ENCODE measurements at regions not wholly inside any gene's neighbourhood (a gene's known extent, or its start where the extent isn't known, plus 50 kb on each side); places are given as distances from the start of the nearest gene placed in this dataset.
A peak's percentile ranks its signal among the peaks of the same experiment; 100 is the strongest.
"Not testable (repeated sequence)": the region's sequence is repeated elsewhere in the genome, so short reads cannot be mapped to it uniquely, and the experiment has no call there.

DNA sequence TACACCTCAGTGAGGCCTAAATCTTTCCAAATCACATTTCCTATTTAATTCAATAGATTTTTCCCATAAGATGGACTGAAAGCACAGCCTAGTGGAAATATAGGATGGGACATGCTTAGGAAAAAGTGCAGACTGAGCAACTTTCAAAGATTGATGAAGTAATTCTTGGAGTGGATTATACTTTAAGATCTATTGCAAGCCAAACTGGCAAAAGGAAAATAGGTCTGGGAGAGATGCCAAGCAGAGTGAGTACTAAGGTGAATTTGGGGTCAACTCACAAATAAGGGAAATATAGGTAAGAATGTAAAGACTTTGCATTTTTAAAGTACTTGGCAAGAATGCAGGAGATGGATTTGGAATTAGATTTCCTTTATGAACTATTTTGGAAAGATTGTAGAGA is 170.2 kb upstream of the FOXG1 start:
- no peak for DNase-seq (ENCODE audit: low read depth in 3 of 3)

DNA sequence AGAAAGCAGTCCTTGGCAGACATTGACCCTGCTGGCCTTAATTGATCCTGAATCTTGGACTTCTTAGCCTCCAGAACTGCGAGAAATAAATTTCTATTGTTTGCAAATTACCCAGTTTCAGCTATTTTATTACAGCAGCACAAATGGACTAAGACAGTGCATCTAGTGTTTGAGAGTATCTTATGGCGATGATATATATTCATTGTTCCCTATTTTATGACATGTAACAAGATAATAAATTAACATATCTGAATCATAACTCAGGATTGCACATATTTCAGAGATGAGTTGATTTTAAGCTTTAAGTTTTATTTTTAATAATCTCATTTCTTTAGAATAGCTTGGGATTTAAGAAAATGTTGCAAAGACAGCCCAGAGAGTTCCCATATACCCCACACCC is 167.4 kb upstream of the FOXG1 start:
- DNase-seq (ENCODE audit: low read depth in 3 of 3), result no peak

DNA sequence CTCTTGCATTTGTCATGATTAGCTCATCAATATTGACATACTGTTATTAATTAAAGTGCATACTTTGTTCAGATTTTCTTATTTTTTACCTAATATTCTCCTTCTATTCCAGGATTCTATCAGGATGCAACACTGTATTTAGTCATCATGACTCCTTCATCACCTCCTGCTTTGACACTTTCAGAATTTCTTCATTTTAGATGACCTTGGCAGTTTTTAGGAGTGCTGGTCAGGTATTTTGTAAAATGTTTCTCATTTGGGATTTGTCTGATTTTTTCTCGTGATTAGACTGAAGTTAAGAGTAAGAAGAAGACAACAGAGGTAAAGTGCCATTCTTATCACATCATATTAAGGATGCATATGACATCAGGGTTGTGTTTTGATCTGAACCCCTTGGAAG is 167.0 kb upstream of the FOXG1 start:
- DNase-seq (ENCODE audit: low read depth in 3 of 3), result no peak

DNA sequence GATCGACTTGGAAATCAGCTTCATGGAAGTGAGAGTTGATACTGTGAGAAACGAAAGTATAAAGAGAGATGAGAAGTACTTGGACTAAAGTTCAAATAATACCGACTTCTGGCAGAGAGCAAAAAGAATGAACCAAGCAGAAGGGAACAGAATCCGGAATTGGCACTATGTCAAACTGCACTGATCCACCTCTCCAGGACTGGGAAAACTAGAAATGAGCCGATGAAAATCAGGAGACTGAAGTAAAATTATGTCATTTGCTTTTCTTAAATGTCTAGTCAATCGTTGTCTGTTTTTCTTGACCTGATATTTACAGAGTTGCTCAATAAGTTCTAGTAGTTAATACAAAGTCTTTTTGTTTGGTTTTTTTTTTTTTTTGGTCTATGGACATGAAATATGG is 163.0 kb upstream of the FOXG1 start:
- no peak for DNase-seq (ENCODE audit: low read depth in 3 of 3)

DNA sequence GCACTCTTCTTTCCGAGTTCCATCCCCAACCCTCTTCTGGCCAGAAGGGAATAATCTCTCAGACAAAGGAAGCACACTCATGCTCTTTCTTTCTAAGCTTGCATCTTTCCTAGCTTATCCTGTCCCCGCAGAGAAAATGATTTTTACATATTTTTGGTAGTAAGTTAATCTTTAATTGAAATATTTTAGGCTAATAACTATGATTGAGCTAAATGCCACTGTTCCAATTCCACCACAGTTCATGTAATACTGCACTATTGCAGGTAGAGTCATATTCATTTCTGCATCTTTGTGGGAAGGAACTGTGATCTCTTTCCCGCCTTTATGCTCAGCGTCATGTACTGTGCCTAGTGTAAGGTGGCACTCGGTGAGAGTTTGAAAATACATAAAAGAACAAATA is 158.9 kb upstream of the FOXG1 start:
- no peak for DNase-seq (ENCODE audit: low read depth in 3 of 3)

DNA sequence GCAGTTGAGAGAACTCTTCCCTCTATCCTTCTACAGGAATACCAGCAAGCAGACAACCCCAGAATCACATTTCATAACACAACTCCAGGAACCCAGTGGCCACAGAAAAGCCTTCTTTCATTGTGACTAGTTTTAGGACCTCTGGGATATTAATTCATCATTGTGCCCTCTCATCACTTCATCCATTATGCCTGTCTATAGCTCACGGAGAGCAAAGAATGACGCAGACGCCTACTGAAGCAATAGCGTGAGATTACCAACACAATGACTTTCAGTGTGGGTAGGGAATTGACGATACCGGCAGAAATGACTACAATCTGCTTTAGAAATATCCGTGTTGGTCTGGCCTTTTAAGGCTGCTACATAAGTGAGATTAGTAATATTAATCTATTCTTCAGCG is 158.1 kb upstream of the FOXG1 start:
- no peak for DNase-seq (ENCODE audit: low read depth in 3 of 3)

DNA sequence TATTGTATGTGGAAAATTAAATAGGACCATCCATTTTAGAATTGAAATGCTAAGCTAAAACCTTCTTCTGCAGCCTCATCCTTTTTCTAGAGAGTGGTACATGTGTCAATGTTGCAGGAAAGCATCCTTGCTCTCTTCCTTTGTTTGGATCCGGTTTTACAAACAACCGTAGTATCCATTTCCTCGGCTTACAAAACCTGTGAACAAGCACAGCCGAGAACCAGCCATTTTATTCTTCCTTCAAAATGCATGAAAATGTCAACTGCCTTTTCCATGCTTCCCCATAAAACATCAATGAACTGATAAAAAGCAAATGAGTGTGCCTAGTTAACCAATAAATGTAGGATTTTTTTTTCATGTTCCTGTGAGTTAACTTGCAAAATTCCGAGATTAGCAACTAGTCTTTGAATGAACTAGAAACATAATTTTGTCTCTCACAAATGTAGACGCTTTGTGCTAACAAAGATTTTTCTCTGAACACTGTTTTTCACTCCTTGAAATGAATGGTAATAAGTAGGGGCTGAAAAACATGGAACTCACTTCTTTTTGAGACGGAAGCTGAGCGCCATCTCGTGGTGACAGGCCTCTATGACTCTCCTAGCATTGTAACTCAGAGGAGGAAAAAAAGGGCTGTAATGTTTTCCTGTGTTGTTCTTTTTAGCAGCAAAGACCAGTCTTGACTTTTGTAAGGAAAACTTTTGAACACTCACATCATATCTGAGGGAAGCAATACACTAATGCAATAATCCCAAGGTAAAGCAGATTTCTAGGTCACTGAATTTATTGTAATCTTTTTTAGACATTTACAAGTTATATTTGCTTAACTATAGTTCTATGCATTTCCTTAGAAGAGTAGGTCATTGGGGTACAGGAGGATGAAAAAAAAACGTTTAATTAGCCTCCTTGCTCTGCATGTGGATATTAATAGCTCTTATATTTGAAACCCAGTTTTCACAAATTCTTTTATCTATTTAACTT is 157.4 kb upstream of the FOXG1 start:
- DNase-seq (ENCODE audit: low read depth in 3 of 3), result peak in 1 of 3 experiments; percentile 3

DNA sequence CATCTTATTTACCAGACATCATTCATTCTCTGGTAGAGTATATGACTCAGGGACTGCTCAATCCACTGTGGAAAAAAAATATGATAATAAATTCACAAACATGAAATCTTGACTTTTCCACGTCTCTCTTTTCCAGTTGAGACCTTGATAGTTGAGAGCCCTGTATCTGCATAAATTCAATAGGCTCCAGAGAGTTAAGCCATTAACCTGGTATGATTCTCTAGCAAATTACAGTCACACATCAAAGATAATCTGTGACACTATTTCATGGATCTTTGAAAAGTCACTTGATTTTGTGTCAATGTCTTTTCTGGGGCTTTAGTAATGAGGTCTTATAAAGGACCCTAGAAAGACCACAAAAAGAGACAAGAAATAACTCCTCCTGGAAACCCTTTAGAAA is 154.2 kb upstream of the FOXG1 start:
- DNase-seq (ENCODE audit: low read depth in 3 of 3), result no peak

DNA sequence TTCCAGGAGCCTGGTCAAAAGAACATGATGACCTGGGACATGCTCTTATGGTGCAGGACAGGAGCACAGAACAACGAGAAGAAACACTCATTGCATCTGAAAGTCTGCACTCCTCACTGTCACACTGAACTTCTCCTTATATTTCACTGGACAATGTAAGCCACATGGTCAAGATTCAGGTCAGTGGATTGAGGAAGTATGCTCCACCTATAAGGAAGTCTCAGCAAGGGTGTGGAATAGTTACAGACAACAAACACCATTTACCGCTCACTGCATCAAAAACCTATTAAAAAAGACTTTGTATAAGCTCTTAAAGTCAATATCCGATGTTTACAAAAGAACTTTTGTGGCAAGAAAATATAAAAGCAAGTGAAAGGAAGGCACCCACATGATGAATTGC is 153.1 kb upstream of the FOXG1 start:
- DNase-seq (ENCODE audit: low read depth in 3 of 3), result no peak

DNA sequence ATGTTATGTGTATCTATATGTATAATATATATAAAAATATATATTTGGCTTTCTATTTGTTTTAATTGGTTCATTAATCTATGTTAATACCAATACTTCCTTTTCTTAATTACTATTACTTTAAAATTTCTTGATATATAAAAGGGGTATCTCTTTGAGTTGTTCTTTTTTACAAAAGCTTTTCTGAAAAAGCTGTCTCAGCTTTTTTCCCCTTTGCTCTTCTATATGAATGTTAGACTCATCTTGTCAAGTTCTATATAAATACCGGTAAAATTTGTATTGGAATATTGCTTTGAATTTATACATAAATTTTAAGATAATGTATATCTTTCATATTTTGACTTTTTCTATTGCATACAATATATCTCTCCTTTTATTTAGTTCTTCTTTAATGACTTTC is 139.8 kb upstream of the FOXG1 start:
- no peak for DNase-seq (ENCODE audit: low read depth in 3 of 3)

DNA sequence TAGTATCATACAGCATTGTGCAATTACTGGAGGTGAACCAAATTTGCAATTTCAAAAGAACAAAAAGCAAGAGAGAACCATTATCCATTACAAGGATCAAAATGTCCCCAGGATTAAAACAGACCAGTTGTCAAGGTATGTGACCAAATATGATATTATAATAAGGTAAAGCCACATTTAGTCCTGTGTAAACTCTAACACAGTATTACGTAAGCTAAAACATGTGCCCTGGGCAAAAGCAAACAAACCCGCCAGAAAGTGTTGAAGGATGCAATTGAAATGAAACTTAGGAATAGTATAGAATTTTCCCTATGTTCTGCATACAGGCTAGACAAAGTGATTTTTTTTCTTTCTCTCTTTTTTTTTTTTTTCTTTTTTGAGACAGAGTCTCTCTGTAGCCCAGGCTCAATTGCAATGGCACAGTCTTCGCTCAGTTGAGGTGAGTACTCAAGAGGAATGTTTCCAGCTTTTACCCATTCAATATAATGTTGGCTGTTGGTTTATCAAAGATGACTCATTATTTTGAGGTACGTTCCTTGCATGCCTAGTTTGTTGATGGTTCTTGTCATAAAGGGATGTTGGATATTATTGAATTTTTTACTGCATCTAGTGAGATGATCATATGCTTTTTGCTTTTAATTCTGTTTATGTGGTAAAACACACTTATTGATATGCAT is 137.1 kb upstream of the FOXG1 start:
- DNase-seq (ENCODE audit: low read depth in 3 of 3), result no peak

DNA sequence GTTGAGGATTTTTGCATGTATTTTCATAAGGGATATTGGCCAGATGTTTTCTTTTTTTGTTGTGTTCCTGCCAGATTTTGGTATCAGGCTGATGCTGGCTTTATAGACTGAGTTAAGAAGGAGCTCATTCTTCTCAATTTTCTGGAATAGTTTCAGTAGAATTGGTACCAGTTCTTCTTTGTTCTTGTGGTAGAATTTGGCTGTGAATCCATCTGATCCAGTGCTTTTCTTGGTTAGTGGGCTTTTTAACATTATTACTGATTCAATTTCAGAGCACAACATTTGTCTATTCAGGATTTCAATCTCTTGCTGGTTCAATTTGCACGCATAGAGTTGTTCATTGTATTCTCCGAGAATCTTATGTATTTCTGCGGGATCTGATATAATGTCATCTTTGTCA is 136.5 kb upstream of the FOXG1 start:
- DNase-seq (ENCODE audit: low read depth in 3 of 3), result no peak

DNA sequence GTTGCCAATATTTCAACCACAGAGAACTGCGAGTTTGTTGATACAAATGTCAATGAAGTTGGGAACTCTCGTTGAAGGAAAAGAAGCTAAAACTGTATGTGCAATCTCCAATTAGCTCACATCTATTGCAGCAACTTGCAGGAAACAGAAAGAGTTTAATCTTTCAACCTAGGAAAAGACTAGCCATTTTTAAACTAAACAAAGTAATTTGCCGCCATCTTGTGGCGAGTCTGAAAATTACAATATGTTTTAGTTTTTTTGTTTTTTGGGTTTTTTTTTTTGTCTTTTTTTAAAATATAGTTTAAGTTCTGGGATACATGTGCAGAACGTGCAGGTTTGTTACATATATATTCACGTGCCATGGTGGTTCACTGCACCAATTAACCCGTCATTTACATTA is 131.2 kb upstream of the FOXG1 start:
- no peak for DNase-seq (ENCODE audit: low read depth in 3 of 3)

DNA sequence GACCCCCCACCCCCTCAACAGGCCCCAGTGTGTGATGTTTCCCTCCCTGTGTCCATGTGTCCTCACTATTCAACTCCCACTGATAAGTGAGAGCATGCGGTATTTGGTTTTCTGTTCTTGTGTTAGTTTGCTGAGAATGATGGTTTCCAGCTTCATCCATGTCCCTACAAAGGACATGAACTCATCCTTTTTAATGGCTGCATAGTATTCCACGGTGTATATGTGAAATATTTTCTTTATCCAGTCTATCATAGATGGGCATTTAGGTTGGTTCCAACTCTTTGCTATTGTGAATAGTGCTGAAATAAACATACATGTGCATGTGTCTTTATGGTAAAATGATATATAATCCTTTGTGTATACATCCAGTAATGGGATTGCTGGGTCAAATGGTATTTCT is 130.8 kb upstream of the FOXG1 start:
- DNase-seq (ENCODE audit: low read depth in 3 of 3), result not testable (repeated sequence)

DNA sequence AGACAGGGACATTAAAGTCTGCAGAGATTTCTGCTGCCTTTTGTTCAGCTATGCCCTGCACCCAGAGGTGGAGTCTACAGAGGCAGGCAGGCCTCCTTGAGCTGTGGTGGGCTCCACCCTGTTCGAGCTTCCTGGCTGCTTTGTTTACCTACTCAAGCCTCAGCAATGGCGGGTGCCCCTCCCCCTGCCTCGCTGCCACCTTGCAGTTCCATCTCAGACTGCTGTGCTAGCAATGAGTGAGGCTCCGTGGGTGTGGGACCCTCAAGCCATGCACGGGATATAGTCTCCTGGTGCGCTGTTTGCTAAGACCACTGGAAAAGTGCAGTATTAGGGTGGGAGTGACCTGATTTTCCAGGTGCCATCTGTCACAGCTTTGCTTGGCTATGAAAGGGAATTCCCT is 125.4 kb upstream of the FOXG1 start:
- DNase-seq (ENCODE audit: low read depth in 3 of 3), result not testable (repeated sequence)

DNA sequence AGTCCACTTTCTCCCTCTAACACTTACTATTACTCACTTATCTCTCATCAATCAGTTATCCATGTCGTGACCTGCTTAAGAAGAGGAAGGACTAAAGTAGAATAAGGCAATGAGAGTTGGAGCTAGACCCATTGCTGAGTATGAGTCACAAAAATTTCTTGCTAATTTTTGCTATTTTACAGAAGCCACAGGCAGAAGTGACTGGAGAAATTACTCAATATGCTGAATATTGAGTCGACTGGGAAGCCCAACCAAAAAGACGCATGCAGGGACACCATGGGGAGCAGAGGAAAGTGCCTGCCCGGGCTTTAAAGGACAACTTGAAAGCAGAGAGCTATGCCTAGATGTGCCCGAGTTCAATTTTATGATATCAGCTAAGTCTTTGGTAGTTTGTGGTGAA is 115.4 kb upstream of the FOXG1 start:
- DNase-seq (ENCODE audit: low read depth in 3 of 3), result no peak

DNA sequence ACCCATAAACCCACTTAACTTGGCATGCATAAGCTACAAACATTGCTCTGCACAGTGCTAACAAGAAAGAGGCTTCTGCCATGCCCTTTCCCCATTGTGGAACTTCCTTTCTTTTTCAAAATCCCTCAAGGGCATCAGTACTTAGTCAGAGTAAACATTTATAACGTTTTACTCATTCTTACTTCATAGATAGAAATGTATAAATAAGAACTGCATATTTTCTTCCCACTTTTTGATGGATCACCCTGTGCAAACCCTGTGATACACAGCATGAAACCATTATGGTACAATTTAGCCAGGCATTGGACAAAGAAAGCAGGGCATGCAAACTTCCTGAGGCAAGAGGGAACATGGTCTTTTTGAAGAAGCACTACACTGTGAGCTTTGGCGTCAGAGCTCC is 113.8 kb upstream of the FOXG1 start:
- no peak for DNase-seq (ENCODE audit: low read depth in 3 of 3)

DNA sequence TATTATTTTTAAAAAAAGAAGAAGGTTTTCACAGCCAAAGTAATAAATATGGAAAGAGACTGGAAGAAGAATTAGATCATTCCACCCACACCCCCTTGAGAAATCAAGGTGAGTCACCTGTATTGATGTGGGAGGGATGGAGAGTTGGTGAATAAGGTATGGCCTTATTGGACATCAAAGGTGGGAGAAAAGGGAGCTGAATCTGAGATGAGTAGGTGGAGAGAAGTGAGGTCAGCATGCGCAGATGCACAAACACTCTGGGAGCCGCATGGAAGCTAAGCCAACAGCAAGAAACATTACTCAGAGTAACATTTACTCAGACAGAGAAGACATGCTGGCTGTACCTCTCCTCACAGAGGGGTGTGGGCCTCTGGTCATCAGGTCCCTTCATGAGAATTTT is 113.1 kb upstream of the FOXG1 start:
- no peak for DNase-seq (ENCODE audit: low read depth in 3 of 3)

DNA sequence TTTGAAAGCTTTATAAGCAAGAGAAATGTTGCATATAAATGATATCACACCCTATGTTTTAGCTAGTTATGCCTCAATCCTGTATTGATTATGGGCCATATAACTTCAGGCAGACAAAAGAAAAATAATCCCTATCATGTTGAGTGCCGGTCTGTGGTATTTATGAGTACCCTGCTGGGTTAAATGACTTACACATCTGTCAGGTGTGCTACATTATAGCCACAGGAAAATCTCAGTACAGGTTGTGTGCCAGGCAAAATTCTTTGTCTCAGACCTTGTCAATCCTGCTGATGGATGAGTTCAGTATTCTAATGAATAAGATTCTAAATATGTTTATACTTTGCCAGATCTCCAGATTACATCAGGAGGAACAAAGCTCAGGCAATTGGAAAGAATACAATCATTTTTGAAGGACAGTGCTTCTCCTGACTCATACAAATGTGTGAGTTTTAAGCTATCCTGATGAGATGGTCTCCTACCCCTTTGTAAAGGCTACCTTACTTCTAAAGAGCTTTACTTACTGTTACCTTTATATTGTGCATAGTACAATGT is 109.8 kb upstream of the FOXG1 start:
- no peak for DNase-seq (ENCODE audit: low read depth in 3 of 3)

DNA sequence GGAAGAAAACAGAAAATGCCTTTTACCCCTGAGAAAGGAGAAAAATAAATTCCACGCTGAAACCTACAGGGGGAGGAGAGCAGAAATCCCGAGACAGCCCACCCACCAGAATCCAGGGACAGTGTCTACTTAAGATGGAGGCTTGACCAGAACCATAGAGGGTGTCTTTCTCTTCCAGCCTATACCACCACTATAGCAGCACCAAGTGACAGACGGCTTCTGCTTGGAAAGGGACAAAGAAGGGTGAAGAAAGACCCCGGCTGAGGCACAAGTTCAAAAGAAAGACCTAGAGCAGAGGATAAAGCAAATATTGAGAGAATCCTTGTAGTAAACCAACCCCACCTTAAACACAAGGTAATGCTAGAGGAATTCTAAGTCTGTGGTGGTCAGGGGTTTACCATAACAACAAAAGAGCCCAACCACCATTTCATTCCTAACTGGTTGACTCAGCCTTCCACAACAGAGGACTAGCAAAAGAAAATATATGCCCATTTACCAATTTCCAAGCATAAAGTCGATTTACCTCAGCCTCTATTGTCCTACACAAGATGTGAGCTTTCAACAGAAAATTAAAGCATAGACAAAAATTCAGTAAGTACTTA is 105.3 kb upstream of the FOXG1 start:
- DNase-seq (ENCODE audit: low read depth in 3 of 3), result no peak

DNA sequence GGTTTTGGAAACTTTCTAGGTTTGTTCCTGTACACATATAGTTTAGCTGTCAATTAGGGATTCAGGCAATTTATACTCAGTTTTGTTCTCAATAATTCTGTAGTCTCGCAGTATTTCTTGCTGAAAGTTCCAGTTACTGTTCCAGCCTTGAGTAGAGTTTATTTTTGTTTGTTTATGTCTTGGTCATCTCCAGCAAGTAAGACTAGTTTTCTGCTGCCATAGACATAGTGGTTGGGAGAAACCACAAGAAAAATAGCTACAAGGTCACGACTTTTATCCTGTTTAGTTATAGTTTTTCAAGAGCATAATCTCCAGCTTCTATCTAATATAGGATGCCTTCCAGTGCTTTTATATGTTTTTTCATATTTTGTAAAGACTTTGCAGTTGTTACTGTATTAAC is 99.6 kb upstream of the FOXG1 start:
- no peak for DNase-seq (ENCODE audit: low read depth in 3 of 3)

DNA sequence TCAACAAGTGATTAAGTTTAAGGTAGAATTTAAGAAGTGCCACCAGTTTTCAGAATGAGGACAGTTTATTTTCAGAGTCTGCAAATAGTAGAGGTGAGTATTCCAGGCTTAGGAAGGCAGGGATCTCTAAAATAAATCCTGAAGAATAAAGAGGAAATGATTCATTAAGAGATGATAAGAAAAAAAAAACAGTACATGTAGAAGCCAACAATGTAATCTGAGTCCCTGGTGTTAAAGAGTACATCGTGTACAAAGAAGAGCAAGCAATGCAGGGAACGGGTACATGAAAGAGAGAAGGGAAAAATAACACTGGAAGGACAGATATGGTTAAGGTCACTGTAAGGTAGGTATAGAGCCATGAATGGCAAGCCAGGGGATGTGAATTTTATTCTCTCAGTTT is 95.2 kb upstream of the FOXG1 start:
- DNase-seq (ENCODE audit: low read depth in 3 of 3), result no peak

DNA sequence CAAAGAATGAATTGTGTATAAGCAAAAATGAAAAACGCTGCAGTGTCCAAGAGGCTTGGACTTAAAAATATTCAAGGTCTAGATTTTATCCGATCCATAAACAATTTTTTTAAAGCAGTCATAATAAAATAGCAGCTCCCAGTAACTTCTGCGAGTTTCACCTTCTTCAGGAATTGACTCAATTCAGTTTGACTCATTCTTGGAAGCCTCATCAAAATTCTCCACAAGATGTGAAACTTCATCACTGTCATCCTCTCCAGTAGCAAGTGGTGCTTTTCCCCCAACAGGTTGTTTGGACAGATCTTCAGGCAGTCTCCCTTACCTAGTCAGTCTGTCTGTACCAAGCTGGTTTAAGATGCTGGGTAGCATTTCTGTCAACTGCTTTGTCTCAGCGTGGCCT is 93.5 kb upstream of the FOXG1 start:
- no peak for DNase-seq (ENCODE audit: low read depth in 3 of 3)

Data from stimulated activated CD4-positive, alpha-beta T cell treated with anti-CD3 and anti-CD28 coated beads, TNF-alpha, amount 100 ng/mL, for 24 hours (primary cell).